HG03432 (cell line): ENCODE measurements at regions not wholly inside any gene's neighbourhood (a gene's known extent, or its start where the extent isn't known, plus 50 kb on each side); places are given as distances from the start of the nearest gene placed in this dataset.
"Not testable (repeated sequence)": the region's sequence is repeated elsewhere in the genome, so short reads cannot be mapped to it uniquely, and the experiment has no call there.

Source experiments
- ATAC-seq: cut with Tn5 transposase; IDR thresholded peaks from one replicate; pipeline ENCODE4 v1.9.1; 2021; ENCODE audit warnings: mild to moderate bottlenecking, moderate library complexity; ENCODE audit not compliant: unreplicated experiment

DNA sequence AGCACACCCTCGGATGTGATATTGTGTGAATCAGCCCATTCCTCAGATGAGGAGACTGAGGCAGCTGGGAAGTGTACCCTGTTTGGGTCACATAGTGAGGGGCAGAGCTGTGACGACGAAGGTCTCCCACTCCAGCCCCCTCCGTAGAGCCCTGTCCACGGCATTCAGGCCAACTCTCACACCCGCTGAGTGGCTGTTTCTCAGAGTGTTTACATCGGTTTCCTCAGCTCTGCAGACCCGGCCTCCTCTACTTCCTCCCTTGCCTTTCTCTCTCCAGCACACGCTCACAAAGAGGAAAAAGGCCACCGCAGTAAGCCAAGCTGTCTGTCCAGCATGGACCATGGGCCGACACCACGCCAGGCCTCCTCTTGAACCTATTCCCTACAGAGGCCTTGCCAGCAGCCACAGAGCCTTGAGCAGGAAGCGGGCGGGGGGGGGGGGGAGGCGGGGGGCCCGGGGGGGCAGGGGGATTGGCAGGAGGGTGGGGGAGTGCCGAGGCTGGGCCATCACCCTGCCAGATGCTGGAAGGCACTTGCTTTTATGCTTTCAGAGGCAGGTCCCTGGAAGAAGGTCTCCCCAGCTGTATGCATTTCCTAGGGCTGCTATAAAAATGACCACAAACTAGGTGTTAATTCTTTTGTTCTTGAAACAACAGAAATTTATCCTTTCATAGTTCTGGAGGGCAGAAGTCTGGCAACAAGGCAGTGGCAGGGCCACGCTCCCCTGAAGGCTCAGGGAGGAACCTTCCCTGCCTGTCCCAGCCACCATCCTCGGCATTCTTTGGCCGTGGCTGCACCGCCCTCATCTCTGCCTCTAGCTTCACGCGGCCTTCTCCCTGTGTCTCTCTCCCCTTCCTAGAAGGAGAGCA, 178.4 kb downstream of the PSMG1 start:
- no peak for ATAC-seq

DNA sequence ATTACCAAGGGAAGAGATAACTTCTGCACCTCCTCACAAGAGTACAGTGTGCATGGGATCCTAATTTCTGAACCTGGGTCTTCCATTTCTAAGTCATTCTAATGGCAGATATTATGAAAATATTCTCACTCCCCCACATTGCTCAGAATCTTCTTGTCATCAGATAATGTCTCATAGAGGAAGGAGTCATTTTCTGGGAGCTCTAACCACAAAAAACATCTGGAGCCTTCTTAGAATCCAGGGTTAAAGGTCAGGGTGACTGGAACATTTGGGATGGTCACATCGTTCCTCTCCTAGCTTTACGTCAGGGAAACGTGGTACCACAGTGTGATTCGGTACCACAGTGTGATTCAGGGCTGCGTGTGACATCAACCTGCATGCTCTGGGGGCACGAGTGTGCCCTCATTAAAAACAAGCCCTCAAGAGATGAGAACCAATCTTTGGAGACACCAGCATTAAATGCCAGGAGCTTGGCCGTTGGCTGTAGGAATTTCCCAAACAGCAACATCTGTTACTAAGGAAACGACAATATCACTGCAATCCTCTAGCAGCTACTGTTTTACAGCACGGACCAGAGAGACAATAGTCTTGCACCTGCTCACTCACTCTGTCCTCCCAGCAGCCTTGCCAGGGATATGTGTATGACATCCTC, 179.1 kb downstream of the PSMG1 start:
- ATAC-seq: no peak

DNA sequence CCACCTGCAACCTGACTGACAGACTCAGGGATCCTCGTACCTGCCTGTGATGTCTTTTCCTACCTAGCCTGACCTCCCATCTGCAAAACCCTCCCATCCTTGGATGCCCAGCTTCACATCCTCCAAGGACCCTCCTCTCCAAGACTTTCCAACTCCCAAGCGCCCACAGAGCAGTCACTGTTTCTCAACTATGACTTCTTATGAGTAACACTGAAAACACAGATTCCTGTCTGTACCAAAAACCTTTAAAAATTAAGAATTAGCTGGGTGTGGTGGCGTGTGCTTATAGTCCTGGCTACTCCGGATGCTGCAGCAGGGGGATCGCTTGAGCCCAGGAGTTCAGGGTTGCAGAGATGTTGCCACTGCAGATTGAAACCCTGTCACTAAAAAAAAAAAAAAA, 181.9 kb downstream of the PSMG1 start:
- ATAC-seq: no peak

DNA sequence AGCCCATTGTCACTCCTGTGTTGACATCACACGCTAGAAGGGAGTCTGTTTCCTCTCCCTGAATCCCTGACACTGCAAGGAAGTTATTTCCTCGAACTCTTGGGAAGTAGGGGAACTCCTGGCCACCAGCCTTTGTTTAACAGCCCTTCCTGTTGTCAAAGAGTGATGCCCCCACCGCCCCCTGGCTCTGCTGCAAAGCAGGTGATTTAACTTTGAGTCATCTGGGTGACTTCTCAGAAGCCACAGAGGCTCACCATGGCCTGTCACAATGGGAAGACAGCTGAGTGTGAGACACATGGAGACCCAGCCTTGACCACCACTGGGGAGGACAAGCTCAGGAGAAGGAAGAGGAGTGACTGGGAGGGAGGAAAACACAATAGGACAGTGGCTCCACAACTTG, 182.8 kb downstream of the PSMG1 start:
- no peak for ATAC-seq

DNA sequence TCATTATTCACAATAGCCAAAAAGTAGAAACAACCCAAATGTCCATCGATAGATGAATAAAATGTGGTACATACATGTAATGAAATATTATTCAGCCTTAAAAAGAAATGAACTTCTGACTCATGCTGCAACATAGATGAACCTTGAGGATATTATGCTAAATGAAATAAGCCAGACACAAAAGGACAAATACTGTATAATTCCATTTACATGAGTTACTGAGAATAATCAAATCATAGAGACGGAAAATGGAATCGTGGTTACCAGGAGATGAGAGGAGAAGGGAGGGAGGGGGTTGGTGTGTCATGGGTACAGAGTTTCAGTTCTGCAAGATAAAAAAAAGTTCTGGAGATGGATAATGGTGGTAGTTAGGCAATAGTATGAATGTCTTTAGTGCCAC, 184.1 kb downstream of the PSMG1 start:
- ATAC-seq: no peak

DNA sequence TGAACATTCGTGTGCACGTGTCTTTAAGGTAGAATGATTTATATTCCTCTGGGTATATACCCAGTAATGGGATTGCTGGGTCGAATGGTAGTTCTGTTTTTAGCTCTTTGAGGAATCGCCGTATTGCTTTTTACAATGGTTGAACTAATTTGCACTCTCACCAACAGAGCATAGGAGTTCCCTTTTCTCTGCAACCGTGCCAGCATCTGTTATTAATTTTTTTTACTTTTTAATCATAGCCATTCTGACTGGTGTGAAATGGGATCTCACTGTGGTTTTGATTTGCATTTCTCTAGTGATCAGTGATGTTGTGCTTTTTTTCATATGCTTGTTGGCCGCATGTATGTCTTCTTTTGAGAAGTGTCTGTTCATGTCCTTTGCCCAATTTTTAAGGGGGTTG, 185.0 kb downstream of the PSMG1 start:
- not testable (repeated sequence) for ATAC-seq

DNA sequence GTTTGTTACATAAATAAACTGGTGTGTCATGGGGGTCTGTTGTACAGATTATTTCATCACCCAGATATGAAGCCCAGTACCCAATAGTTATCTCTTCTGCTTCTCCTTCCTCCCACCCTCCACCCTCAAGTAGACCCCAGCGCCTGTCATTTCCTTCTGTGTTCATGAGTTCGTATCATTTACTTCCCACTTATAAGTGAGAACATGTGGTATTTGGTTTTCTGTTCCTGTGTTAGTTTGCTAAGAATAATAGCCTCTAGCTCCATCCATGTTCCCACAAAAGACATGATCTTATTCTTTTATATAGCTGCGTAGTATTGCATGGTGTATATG, 185.4 kb downstream of the PSMG1 start:
- ATAC-seq: not testable (repeated sequence)

DNA sequence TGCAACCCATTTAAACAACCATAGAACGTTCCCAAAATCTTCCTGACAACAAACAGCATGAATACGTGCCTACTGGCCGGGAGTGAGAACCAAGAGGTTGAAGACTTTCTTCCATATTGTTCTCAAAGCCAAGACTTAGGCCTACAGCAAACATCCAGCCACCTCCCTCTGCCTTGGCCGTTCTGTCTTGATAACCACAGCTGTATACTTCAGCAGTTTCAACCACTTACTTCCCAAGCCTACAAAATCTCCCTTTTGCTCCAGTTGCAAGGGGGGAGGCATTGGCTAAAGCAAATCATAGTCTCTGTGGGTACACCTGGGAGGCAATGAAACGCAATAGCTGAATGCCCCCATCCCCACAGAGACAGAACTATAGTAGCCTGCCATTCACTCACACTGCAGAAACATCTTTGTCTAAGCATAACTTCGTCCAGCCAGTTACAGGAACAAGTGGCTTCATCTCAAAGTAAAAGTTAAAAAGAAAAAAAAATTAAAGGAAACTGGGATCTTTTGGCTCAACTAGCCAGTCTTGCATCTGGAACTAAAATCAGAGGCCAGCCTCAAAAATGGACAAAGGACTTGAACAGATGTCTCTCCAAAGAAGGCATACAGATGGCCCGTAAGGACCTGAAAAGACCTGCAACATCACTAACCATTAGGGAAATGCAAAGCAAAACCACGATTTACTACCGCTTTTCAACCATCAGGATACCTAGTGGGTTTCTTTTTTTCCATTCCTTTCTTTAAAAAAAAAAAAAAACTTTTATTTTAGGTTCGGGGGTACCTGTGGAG, 186.0 kb downstream of the PSMG1 start:
- ATAC-seq: no peak

DNA sequence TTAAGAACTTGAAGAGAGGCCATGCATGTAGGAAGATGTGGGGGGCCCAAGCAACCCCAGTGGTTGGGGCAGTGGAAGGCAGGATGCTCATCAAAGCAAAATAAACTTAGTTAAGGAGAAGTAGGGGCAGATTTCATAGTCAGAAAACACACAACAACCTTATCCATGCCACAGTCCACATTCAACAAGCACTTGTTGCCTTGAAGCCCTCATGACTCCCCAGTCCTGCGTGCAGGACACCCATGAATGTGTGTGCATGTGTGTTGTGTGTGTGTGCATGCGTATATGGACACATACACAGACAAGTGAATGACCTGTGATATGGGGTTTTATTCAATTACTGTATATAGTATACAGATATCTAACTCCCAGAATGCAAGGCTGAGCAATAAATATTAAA, 186.9 kb downstream of the PSMG1 start:
- ATAC-seq: no peak

DNA sequence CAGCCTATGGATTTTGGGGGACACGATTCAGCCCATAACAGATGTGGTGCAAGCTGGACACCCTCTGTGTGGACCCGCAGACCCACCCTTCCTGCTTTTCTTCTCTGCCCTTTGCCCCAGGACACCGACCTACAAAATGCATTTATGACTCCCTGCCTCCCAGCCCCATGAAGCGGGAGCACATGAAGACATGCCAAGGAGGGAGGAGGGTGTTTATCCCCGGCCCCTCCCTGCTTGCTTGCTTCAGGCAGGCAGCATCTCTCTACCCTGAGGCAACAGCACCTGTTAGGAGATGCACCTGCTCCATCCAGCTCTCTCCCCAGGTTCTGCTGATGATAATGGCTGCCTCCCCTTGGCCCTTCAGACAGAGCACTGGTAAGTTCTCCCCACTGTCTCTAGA, 187.5 kb downstream of the PSMG1 start:
- ATAC-seq: no peak

DNA sequence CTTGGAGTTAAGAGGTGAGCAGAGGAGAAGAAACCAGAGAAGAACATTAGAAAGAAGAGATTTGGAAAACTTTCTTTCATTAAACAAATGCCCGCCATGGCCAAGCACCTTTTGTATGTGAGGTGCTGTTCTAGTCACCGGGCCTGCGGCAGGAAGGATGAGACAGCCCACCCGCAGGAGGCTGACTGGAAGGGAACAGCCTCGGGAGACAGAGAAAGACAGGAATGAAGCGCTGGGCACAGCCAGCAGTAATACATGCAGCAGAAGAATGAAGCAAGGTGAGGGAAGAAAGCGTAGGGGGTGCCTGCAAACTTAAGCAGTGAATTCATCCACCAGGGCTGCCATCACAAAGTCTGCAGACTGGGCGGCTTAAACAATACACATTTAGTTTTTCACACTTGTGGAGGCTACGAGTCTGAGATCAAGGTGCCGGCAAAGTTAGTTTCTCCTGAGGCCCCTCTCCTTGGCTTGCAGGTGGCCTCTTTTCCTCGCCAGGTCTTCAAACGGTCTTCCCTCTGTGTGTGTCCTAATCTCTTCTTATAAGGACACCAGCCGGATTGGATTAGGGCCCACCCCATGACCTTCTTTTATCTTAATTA, 188.1 kb downstream of the PSMG1 start:
- ATAC-seq: no peak

DNA sequence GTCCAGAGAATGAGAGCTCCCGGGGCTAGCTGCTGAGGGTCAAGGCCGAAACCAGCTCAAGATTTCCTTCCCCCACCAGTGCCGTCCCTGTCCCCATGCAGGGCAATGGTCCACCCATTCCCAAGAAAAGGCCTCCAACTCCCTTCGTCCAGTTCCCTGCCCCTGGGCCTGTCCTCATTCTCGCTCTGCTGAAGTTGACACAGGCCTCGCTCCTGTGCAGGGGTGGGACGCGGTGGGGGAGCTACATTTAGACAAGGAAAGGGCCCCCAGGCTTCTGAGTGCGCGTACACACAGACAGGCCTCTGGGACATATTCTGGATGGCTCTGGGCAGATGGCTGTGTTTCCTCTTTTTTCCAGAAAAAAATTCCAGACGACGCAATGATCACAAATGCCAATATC, 188.3 kb downstream of the ETS2 start:
- ATAC-seq: no peak

DNA sequence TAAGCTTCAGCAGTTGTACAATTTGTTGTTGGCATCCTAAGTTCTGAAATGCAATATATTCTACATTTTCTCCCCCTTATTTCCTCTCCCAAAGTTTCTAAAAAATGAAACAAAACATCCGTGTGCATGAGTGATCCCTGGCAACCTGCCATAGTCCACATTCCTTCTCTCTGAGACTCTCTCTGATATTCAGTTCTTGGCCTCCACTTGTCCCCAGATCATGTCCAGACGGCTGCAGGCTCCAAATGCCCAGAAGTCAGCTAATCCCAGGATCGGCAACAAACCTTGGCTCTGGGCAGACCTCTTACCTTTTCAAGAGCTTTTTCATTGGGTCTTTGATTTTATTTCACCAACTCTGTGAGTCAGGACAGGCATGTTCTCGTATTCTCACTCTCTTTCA, 187.8 kb downstream of the ETS2 start:
- no peak for ATAC-seq

DNA sequence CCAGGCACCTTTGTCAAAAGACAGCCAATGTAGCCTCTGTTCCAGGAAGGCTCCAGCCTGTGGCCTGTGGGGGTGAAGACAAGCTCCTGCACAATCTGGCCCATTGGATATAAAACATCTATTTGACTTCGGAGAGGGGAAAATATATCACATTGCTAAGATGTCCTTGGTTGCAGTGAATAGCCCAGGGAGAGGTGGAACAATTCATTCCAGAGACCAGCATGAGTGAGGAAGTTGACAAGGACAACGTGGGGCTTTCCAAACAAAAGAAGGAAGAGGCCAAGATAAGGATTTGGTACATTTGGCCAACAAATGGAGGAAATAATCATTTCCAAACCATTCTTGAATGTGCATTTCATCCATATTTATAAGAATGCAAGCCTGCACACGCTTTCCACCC, 187.0 kb downstream of the ETS2 start:
- ATAC-seq: no peak

DNA sequence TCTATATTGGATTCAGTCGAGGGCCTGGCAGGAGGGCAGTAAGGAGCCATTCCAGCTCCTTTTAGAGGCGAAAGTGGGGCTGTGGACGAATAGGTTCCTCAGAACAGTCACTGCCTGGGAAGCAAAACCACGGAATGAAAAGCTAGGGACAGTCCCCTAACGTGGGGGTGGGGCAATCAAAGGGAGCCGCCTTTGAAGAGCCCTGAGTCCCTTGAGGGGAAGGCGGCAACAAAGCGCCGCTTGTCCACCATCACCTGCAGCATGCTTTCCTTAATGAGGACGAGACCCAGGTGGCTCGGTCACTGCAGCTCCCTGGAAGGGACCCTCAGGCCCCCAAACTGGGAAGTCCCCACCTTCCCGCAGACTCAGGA, 184.7 kb downstream of the ETS2 start:
- no peak for ATAC-seq

DNA sequence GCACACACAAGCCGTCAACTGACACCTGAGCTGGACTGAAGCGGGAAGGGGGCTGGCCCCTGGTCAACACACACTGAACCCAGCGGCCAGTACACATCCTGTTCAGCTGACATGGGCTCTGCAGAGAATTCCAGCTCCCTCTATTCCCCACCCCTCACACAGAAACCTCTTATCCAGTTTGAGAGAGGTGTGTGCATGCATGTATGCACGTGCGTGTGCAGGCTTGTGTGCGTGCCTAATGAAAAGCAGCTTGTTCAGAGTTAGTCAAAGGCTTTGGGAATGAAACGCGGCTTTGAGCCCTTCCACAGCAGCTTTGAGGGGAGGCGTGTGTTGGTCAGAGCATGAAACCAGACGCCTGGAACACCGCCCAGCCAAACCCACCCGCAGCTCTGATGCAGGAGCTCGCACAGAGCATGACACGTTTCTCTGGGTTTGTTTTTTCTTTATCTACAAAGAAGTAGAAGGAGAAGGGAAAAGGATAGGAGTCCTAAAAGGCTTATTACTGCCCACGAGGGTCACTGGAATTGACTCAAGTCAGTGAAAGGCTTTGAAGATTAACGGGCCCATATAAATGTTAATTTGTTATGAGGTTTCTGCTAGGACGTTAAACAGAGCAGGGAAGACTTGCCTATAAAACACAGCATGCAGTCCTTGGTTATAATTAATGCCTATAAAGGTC, 184.2 kb downstream of the ETS2 start:
- no peak for ATAC-seq

DNA sequence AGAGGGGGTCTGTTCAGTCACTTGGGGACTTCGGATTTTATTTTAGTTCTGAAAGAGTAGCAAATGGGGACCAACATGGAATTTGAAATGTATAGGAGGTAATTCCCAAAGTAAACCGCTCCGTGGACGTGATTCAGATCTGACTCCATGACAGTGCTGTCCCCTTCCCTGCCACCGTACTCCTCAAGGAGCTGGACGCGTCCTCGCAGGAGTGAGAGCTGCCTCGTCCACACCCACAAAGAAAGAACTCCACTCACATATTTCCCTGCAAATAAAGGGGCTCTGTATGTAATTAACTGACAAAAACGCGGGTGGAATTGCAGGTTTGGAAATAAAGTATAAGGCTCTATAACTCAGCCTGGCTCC, 183.6 kb downstream of the ETS2 start:
- no peak for ATAC-seq

DNA sequence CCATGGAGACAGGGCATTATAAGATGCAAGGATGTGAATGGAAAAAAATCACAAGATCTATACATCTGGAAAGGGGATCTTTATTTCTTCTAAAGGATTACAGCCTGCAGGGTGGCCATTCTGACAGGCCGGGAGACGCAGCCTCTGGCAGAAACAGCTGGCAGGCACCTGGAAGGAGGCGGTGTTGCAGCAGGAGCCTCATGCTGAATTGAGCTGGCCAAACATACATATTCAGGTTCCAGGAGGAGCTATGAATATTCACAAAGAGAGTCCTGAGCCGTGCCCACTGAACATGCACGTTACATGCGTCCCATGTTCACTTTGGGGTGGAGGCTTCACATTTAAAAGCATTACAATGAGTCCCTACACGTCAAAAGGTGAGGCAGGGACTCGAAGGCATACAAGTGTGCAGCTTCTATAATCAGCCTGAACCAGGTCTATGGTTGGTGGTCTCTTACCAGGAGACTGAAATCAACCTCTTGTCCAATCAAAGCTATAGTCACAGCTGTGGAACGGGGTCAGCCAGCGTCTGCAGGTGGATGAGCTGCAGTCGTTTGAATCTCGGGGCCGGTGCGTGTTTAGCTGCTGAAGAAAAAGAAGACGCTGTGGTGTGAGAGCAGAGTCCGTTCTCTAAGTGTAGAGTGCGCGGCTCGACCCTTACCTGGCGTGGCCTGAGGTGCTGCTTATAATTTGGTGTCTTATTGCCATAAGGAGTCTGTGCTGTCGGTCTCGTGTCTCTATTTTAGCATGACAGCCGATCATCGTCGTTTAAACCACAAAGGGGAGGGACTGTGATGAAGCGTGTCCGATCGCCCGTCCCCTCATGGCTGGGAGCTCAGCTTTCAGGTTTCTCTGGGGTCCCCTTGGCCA, 183.0 kb downstream of the ETS2 start:
- no peak for ATAC-seq

DNA sequence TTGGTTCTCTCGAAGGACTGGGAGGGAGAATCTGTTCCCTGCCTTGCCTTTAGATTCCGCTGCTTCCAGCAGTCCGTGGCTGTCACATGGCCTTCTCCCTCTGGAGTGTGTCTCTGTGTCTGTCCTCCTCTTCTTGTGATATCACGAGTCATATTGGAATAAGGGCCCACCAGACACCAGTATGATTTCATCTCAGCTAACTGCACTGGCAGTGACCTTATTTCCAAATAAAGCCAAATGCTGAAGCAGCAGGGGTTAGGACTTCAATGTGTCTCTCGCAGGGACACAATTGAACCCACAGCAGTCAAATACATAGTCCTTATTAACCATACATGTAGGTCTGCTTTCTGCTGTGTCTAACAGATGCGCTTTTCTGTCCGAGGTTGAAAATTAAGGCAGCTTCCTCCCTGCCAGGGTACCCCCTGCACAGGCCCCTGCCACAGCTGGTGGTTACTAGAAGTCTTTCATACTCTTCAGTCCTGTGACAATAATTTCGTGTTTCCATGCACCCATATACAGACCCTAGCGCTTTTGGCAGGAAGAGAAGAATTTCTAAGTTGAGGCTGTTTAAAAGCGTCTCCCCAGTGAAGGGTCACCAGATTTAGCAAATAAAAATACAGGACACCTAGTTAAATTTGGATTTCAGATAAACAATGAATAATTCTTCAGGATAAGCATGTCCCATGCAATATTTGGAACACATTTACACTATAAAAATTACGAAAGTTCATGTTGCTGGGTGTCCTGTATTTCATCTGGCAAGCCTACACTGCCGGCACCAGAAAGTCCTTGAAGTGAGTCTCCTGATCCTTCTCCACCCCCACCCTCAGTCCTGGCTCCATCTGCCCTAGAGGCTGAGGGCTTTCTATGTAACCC, 182.1 kb downstream of the ETS2 start:
- no peak for ATAC-seq
